HUES6 (cell line): ENCODE measurements at regions not wholly inside any gene's neighbourhood (a gene's known extent, or its start where the extent isn't known, plus 50 kb on each side); places are given as distances from the start of the nearest gene placed in this dataset.
"Not testable (repeated sequence)": the region's sequence is repeated elsewhere in the genome, so short reads cannot be mapped to it uniquely, and the experiment has no call there.

Experiments
- H3K27ac ChIP-seq: 2 replicates; pipeline ENCODE4 v1.7.0; 2013; ENCODE audit warnings: low read depth, mild to moderate bottlenecking, low read length, inconsistent platforms
- H3K27me3 ChIP-seq: 2 replicates; pipeline ENCODE4 v1.6.1; 2013; ENCODE audit warnings: low read length; ENCODE audit not compliant: control insufficient read depth, insufficient read depth
- H3K36me3 ChIP-seq: 2 replicates; pipeline ENCODE4 v1.6.1; 2013; ENCODE audit warnings: low read length; ENCODE audit not compliant: control insufficient read depth, insufficient read depth
- H3K4me1 ChIP-seq: 2 replicates; pipeline ENCODE4 v1.6.1; 2013; ENCODE audit warnings: low read length; ENCODE audit not compliant: control insufficient read depth, insufficient read depth
- H3K4me3 ChIP-seq: 2 replicates; pipeline ENCODE4 v1.5.1; 2013; ENCODE audit warnings: low read depth, low read length
- H3K9ac ChIP-seq: one replicate; pipeline ENCODE4 v1.6.1; 2013; ENCODE audit warnings: mild to moderate bottlenecking, low read length
- H3K9me3 ChIP-seq: 2 replicates; pipeline ENCODE4 v1.6.1; 2013; ENCODE audit warnings: low read depth, low read length; ENCODE audit not compliant: control insufficient read depth, insufficient read depth

DNA sequence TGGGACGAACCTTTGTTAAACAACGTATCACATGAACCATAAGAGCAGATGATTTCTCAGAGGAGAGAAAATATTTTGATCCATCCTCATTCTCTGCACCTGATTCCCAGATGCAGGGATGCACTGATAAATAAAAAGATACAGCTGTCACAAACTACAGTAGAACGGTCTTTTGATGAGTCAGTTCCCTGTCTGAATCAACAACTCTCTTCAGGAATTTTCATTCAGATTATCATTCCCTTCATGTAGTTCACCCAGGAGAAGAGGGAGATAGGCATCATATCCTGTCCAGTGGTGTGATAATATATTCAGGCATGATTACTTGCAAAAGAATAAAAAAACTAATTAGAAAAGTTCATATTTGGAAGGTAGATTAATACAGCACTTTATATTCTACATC lies 521.5 kb downstream of the PYDC2 start:
- H3K27ac ChIP-seq: no peak overlapping the region
- no peaks in the 10 kb centered on the region for H3K36me3 ChIP-seq
- H3K4me1 ChIP-seq: no peaks in the 10 kb centered on the region
- no peaks in the 10 kb centered on the region for H3K27me3 ChIP-seq
- no peak overlapping the region for H3K9ac ChIP-seq
- H3K4me3 ChIP-seq: no peak overlapping the region
- H3K9me3 ChIP-seq: peaks cover 31% of the 10 kb centered on the region; the same call in 1 of the 2 replicates

DNA sequence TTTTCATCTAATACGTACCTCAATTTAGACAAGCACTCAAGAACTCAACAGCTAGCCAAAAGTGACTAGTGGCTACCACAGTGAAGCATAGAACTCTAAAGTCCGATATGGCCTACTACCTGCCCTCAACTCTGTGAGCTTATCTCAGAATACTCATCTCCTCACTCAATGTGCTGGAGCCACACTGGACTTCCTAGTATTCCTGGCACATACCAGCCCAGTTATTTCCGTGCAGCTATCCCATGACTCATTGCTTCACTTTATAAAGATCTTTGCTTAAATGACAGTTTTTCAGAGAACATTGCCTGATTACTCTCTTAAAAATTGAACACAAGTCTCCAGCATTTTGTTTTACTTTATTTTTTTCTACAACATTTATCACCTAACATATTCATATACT lies 524.7 kb downstream of the PYDC2 start:
- peaks cover 15% of the 10 kb centered on the region; the same call in 1 of the 2 replicates for H3K9me3 ChIP-seq

DNA sequence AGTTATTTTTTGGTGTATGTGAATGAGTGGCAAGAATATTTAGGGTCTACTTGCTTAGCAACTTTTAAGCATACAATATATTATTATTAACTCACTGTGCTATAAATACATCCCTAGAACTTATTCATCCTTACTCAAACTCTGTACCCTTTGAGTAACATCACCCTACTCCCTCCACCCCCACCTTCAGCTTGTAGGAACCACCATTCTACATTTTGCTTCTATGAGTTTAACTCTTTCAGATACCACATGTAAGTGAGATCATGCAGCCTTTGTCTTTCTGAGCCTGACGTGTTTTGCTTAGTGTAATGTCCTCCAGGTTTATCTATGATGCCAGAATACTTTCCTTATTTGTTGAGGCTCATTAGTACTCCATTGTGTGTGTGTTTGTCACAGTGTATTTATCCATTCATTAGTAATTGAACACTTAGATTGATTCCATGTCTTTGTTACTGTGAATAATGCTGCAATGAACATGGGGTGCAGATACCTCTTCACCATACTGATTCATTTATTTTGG lies 526.9 kb downstream of the PYDC2 start:
- H3K9ac ChIP-seq: no peak overlapping the region
- H3K27ac ChIP-seq: no peak overlapping the region
- H3K27me3 ChIP-seq: no peaks in the 10 kb centered on the region
- H3K9me3 ChIP-seq: peaks cover 18% of the 10 kb centered on the region; the same call in 1 of the 2 replicates
- no peaks in the 10 kb centered on the region for H3K4me1 ChIP-seq
- H3K36me3 ChIP-seq: peaks cover 2% of the 10 kb centered on the region; the same call in 1 of the 2 replicates
- H3K4me3 ChIP-seq: no peak overlapping the region

More for the DNA sequence above, 524.7 kb downstream of the PYDC2 start:
- Histone ChIP-seq H3K27me3 (no peaks in the 10 kb centered on the region), H3K4me3 (no peak overlapping the region), H3K27ac (no peak overlapping the region), H3K4me1 (no peaks in the 10 kb centered on the region), H3K36me3 (peaks cover 2% of the 10 kb centered on the region; the same call in 1 of the 2 replicates), H3K9ac (no peak overlapping the region)

DNA sequence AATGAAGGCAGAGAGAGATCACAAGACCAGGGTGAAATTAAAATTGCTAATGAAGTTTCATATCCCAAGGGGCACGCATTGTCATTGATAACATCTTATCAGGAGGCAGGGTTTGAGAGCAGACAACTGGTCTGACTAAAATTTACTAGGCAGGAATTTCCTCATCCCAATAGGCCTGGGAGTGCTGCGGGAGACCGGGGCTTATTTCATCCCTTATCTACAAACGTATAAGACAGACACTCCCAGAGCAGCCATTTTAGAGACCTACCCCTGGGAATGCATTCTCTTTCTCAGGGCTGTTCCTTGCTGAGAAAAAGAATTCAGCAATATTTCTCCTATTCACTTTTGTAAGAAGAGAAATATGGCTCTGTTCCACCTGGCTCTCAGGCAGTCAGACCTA lies 533.0 kb downstream of the PYDC2 start:
- not testable (repeated sequence) for H3K4me3 ChIP-seq, H3K36me3 ChIP-seq, H3K4me1 ChIP-seq, H3K9ac ChIP-seq, H3K27ac ChIP-seq, H3K27me3 ChIP-seq
- peaks cover 40% of the 10 kb centered on the region for H3K9me3 ChIP-seq

DNA sequence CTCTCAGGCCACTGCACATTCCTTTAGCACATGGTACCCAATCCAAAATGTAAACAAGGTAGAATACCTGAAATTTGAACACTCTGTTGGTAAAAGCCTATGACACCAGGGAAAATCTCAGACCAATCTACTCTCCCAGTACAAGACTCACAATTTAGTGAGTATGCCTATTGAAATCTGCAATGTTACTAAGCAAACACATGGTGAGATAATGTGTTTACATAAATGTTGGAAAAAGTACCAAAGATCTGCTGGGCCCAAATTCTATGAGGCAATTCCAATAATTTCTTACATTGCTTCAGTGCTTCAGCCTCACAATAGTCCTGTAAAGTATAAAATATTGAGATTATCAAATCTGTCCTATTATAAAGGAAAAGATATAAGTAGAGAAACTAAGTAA lies 536.1 kb downstream of the PYDC2 start:
- H3K9me3 ChIP-seq: peaks cover 28% of the 10 kb centered on the region
- no peak overlapping the region for H3K27ac ChIP-seq
- H3K27me3 ChIP-seq: no peaks in the 10 kb centered on the region
- H3K4me3 ChIP-seq: no peak overlapping the region
- H3K4me1 ChIP-seq: no peaks in the 10 kb centered on the region
- no peaks in the 10 kb centered on the region; the same call in 1 of the 2 replicates for H3K36me3 ChIP-seq
- no peak overlapping the region for H3K9ac ChIP-seq

DNA sequence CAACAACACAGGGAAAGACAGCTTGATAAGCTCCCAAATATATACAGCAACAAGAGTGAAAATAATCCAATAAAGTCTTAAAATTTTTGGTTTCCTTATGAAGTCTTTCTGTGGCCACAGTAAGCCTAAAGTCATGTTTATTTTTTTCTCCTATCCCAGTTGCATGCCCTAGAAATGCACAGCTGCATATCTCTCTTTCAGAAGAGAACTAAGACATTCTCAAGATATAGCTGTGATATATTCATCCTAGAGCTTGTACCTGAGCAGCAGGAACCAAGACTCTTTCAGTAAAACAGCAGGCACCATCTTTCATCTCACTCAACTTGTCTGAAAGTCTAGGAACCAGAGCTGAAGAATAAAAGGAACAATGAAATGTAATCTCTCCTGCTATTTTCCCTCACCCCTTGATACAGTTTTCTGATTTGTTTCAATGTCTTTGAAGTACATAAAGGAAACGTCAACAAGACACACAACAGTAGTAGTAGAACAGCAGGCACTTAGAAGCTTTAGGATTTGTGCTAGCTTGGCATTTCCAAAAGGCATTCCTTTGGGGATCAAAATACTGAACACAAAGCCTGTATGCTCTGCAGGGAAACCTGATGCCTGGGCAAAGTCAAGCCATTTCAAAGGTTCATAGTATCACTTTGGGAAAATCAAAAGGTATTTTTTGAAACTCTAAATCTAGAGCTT lies 536.8 kb downstream of the PYDC2 start:
- H3K4me3 ChIP-seq: no peak overlapping the region
- H3K36me3 ChIP-seq: no peaks in the 10 kb centered on the region; the same call in 1 of the 2 replicates
- no peak overlapping the region for H3K9ac ChIP-seq
- no peaks in the 10 kb centered on the region for H3K4me1 ChIP-seq
- peaks cover 23% of the 10 kb centered on the region for H3K9me3 ChIP-seq
- no peak overlapping the region for H3K27ac ChIP-seq
- H3K27me3 ChIP-seq: no peaks in the 10 kb centered on the region

DNA sequence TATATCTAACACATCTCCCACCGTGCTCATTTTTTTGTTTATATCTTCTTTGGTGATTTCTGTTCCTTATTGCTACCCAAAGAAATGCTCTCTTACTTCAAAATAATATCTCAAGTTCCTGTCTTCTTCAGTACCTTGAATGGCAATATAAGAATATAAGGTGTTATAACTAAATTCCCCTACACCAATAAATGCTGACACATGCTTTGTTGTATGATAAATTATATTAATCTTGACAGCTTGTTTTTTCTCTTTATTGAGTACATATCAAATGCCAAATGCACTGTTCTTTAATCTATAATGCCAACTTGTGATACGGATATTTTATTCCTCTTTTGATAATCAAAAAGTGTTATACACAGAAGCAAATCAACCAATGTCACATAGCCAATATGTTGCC lies 540.3 kb downstream of the PYDC2 start:
- Histone ChIP-seq H3K9me3 (peaks cover 10% of the 10 kb centered on the region; the same call in 1 of the 2 replicates), H3K4me3 (no peak overlapping the region), H3K27me3 (no peaks in the 10 kb centered on the region), H3K9ac (no peak overlapping the region), H3K4me1 (no peaks in the 10 kb centered on the region), H3K27ac (no peak overlapping the region), H3K36me3 (no peaks in the 10 kb centered on the region; the same call in 1 of the 2 replicates)

DNA sequence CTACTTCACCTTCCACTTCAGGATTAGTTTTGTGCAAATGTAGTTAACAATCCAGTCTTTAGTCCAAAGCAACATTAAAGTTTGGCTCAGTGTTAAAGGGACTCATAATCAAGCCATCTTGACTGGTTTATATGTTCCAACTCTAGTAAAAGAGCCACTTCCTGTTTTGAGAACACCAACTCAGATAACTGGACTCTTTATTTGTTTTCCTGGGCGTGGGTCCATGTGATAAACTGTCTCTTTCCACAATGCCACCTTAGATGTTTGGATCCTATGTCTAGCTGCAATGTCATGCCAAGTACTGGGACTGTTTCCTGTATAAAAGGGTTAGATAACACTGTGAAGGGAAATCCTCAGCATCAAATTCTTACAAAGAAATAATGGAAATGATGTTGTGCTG lies 545.0 kb downstream of the PYDC2 start:
- H3K27ac ChIP-seq: no peak overlapping the region
- H3K9me3 ChIP-seq: no peaks in the 10 kb centered on the region
- no peak overlapping the region for H3K9ac ChIP-seq
- H3K4me3 ChIP-seq: no peak overlapping the region
- no peaks in the 10 kb centered on the region; the same call in 1 of the 2 replicates for H3K36me3 ChIP-seq
- no peaks in the 10 kb centered on the region for H3K4me1 ChIP-seq
- H3K27me3 ChIP-seq: no peaks in the 10 kb centered on the region

DNA sequence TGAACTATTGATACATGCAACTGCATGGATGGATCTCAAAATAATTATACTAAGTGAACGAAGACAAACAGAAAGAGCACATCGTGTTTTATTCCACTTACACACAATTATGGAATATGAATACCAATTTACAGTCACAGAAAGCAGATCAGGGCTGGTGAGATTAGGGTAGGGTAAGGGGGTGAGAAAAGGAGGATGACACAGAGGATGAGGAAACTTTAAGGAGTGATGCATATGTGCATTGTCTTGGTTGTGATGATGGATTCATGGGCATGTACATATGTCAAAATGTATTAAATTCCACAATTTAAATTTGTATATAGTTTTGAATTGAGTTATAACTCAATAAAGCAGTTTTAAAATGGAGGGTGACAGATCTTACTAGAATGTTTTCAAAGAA lies 548.9 kb downstream of the PYDC2 start:
- Histone ChIP-seq H3K27me3 (no peaks in the 10 kb centered on the region), H3K4me3 (no peak overlapping the region), H3K36me3 (no peaks in the 10 kb centered on the region; the same call in 1 of the 2 replicates), H3K27ac (no peak overlapping the region), H3K4me1 (no peaks in the 10 kb centered on the region), H3K9ac (no peak overlapping the region), H3K9me3 (peaks cover 3% of the 10 kb centered on the region; the same call in 1 of the 2 replicates)

DNA sequence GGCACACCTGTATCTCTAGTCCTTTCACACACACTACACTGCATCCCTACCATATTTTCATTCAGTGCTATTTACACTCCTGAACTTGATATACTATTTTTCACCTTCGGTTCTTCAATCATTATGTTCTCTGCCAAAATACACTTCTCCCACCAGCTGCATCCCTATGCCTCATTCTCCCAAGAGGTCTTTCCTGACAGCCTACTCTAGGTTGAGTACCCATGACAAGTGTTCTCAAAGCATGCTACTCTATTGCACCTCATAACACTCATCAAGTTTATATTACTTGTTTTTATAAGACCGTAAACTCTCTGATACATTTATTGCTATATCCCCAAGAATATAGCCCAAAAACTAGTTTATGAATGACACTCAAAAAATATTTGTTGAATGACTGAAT lies 549.5 kb downstream of the PYDC2 start:
- Histone ChIP-seq H3K9me3 (peaks cover 3% of the 10 kb centered on the region; the same call in 1 of the 2 replicates), H3K4me1 (no peaks in the 10 kb centered on the region), H3K27ac (no peak overlapping the region)

DNA sequence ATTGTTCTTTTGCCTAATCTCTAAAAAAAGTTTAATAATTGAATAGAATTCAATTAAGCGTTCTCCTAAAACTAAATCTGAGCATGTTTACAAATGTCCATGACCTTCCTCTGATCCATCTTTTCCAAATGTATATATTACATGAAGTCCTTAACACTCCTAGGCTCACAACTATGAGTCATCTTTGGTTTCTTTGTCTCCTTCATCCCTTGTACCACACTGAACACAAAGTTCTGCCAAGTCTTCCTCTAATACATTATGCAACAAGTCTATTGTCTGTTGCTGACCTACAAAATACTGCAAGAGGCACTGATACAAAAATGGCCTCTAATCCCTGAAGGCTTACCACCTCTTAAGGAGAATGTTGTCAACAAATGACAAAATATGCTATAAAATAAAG lies 550.2 kb downstream of the PYDC2 start:
- Histone ChIP-seq H3K4me1 (no peaks in the 10 kb centered on the region), H3K9ac (no peak overlapping the region), H3K36me3 (no peaks in the 10 kb centered on the region), H3K9me3 (peaks cover 3% of the 10 kb centered on the region; the same call in 1 of the 2 replicates), H3K27me3 (no peaks in the 10 kb centered on the region), H3K4me3 (no peak overlapping the region), H3K27ac (no peak overlapping the region)

More for the DNA sequence above, 549.5 kb downstream of the PYDC2 start:
- Histone ChIP-seq H3K27me3 (no peaks in the 10 kb centered on the region), H3K9ac (no peak overlapping the region), H3K4me3 (no peak overlapping the region), H3K36me3 (no peaks in the 10 kb centered on the region; the same call in 1 of the 2 replicates)
